Glomerular visceral epithelial cell (primary cell): ENCODE measurements at regions not wholly inside any gene's neighbourhood (a gene's known extent, or its start where the extent isn't known, plus 50 kb on each side); places are given as distances from the start of the nearest gene placed in this dataset.
A peak's percentile ranks its signal among the peaks of the same experiment; 100 is the strongest.

Experiments
- DNase-seq: peaks from one replicate; pipeline ENCODE4 v3.0.0-alpha.2; 2016; ENCODE audit errors: extremely low spot score

GRCh38 chr2:205902041-205902899 is 183.7 kb downstream of the INO80D start:
- no peak for DNase-seq

- DNase-seq = no peak
These were observed 184.5 kb downstream of the INO80D start for GRCh38 chr2:205901491-205901890.

GRCh38 chr2:205898744-205899143 is 187.2 kb downstream of the INO80D start:
- no peak for DNase-seq

GRCh38 chr2:205895981-205896655 is 189.9 kb downstream of the INO80D start:
- DNase-seq = no peak

- DNase-seq = no peak
These were observed 193.2 kb downstream of the INO80D start for GRCh38 chr2:205892665-205893259.

GRCh38 chr2:205892251-205892655 is 193.7 kb downstream of the INO80D start:
- no peak for DNase-seq

- peak; percentile 38 for DNase-seq
These were observed 196.9 kb downstream of the INO80D start for GRCh38 chr2:205889114-205889513.

- DNase-seq = no peak
These were observed 198.3 kb downstream of the INO80D start for GRCh38 chr2:205887637-205888036.

- DNase-seq = peak; percentile 85
These were observed 200.4 kb downstream of the INO80D start for GRCh38 chr2:205885492-205886099.

GRCh38 chr2:205883965-205884364 is 201.7 kb downstream of the NRP2 start:
- no peak for DNase-seq

GRCh38 chr2:205882806-205883425 is 200.6 kb downstream of the NRP2 start:
- DNase-seq = no peak

- DNase-seq = no peak
These were observed 197.7 kb downstream of the NRP2 start for GRCh38 chr2:205880048-205880447.

- no peak for DNase-seq
These were observed 196.9 kb downstream of the NRP2 start for GRCh38 chr2:205878999-205879762.

- DNase-seq = no peak
These were observed 195.2 kb downstream of the NRP2 start for GRCh38 chr2:205877496-205877895.

GRCh38 chr2:205876127-205876526 is 193.8 kb downstream of the NRP2 start:
- DNase-seq = no peak

- DNase-seq = no peak
These were observed 190.4 kb downstream of the NRP2 start for GRCh38 chr2:205872716-205873115.

- DNase-seq = peak; percentile 15
These were observed 187.1 kb downstream of the NRP2 start for GRCh38 chr2:205869439-205869838.

- peak; percentile 90 for DNase-seq
These were observed 186.6 kb downstream of the NRP2 start for GRCh38 chr2:205868773-205869333.

GRCh38 chr2:205868053-205868452 is 185.8 kb downstream of the NRP2 start:
- no peak for DNase-seq

GRCh38 chr2:205867371-205867770 is 185.1 kb downstream of the NRP2 start:
- DNase-seq = no peak
